ENCODE measurements at regions not wholly inside any gene's neighbourhood (a gene's known extent, or its start where the extent isn't known, plus 50 kb on each side); places are given as distances from the start of the nearest gene placed in this dataset.

GRCh38 chr11:131118247-131118646 lies 202.0 kb upstream of the SNX19 start:
- intact Hi-C loops (cut with micrococcal nuclease), result no loop called here

GRCh38 chr11:131121426-131122333 lies 205.4 kb upstream of the SNX19 start:
- peaks cover 21% of the 10 kb centered on the region for H3K9me3 Mint-ChIP-seq (ENCODE audit: unreplicated experiment)
- H3K36me3 Mint-ChIP-seq (ENCODE audit: insufficient read depth, unreplicated experiment), result no peaks in the 10 kb centered on the region
- ChIA-PET CTCF (interaction anchor here (0.6 kb wide), 1 partner anchor 23 kb away, joined by 3 read pairs; no protein-coding TSS in a partner anchor), POLR2A (no interaction called here)
- H3K27me3 Mint-ChIP-seq (ENCODE audit: insufficient read depth, unreplicated experiment), result no peaks in the 10 kb centered on the region
- TF ChIP-seq CTCF (IDR thresholded peaks at IDR 0.05; ENCODE audit: unreplicated experiment), result no peak
- no TSS peak for BruUV-seq (replicated peaks)
- intact Hi-C loops (cut with micrococcal nuclease), result no loop called here
- H3K27ac Mint-ChIP-seq (ENCODE audit: low read depth, unreplicated experiment), result no peak overlapping the region
- no peak for DNase-seq (ENCODE audit: unreplicated experiment)
- no peak overlapping the region for H3K4me3 Mint-ChIP-seq (ENCODE audit: unreplicated experiment)
- no peaks in the 10 kb centered on the region for H3K4me1 Mint-ChIP-seq (ENCODE audit: insufficient read depth, unreplicated experiment)

More at GRCh38 chr11:131118247-131118646, 202.0 kb upstream of the SNX19 start:
- DNase-seq (ENCODE audit: unreplicated experiment), result peak; percentile 2
- Mint-ChIP-seq H3K4me3 (ENCODE audit: unreplicated experiment) (no peak overlapping the region), H3K9me3 (ENCODE audit: unreplicated experiment) (peaks cover 12% of the 10 kb centered on the region), H3K4me1 (ENCODE audit: insufficient read depth, unreplicated experiment) (no peaks in the 10 kb centered on the region), H3K27ac (ENCODE audit: low read depth, unreplicated experiment) (no peak overlapping the region), H3K27me3 (ENCODE audit: insufficient read depth, unreplicated experiment) (no peaks in the 10 kb centered on the region), H3K36me3 (ENCODE audit: insufficient read depth, unreplicated experiment) (no peaks in the 10 kb centered on the region)
- ChIA-PET CTCF (interaction anchor here (0.7 to 1.0 kb wide), 2 partner anchors 39 to 53 kb away, joined by 3 to 4 read pairs; no protein-coding TSS in a partner anchor), POLR2A (no interaction called here)
- no TSS peak for BruUV-seq (replicated peaks)
- TF ChIP-seq CTCF (IDR thresholded peaks at IDR 0.05; ENCODE audit: unreplicated experiment), result no peak

DNA sequence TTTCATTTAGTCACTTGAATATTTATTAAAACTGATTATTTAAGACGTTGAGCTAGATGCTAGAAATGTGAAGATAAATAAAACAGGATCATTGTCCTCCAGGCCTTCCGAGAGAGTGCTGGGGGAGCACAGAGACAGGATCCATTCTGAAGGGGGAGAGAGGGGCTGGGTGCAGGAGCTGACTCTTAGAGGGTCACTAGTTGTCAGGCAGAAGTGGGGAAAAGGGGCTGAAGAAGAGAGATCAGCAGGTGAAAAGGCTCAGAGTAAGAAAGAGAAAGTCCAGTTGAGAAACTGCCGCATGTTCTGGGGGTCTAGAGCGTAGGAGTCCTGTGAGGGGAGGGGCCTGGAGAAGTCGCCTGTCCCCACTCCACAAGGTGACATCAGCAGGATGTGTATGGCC lies 206.2 kb upstream of the SNX19 start:
- no peak for TF ChIP-seq CTCF (IDR thresholded peaks at IDR 0.05; ENCODE audit: unreplicated experiment)
- ChIA-PET POLR2A (no interaction called here), CTCF (interaction anchor here (0.6 kb wide), 1 partner anchor 24 kb away, joined by 3 read pairs; no protein-coding TSS in a partner anchor)
- Mint-ChIP-seq H3K4me1 (ENCODE audit: insufficient read depth, unreplicated experiment) (no peaks in the 10 kb centered on the region), H3K4me3 (ENCODE audit: unreplicated experiment) (no peak overlapping the region), H3K27me3 (ENCODE audit: insufficient read depth, unreplicated experiment) (no peaks in the 10 kb centered on the region), H3K27ac (ENCODE audit: low read depth, unreplicated experiment) (no peak overlapping the region), H3K9me3 (ENCODE audit: unreplicated experiment) (peaks cover 29% of the 10 kb centered on the region), H3K36me3 (ENCODE audit: insufficient read depth, unreplicated experiment) (no peaks in the 10 kb centered on the region)
- no peak for DNase-seq (ENCODE audit: unreplicated experiment)
- intact Hi-C loops (cut with micrococcal nuclease), result no loop called here
- no TSS peak for BruUV-seq (replicated peaks)

DNA sequence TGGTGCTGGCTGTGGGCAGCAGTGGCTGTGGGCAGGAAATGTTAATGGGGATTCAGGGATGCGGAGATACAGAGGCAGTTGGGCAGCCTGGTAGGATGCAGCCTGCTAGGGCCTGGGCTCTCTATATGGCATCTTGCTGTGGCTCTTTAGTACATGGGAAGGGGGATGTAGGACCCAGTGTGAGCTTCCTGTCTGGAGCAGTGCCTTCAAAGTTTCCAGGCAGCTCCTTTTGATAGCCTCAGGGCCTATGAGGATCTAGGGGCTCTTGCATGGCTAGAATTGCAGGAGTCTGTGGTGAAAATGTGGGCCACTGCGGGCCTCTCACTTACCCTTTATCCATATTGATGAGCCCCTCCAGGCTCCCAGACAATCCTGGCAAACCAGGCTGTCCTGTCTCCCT lies 213.2 kb upstream of the SNX19 start:
- BruUV-seq (replicated peaks), result no TSS peak

More for the DNA sequence above, 213.2 kb upstream of the SNX19 start:
- ChIA-PET CTCF (no interaction called here), POLR2A (no interaction called here)
- no peak overlapping the region for H3K4me3 Mint-ChIP-seq (ENCODE audit: unreplicated experiment)
- peaks cover 53% of the 10 kb centered on the region for H3K9me3 Mint-ChIP-seq (ENCODE audit: unreplicated experiment)
- H3K36me3 Mint-ChIP-seq (ENCODE audit: insufficient read depth, unreplicated experiment), result no peaks in the 10 kb centered on the region
- intact Hi-C loops (cut with micrococcal nuclease), result no loop called here
- no peak for DNase-seq (ENCODE audit: unreplicated experiment)
- no peak overlapping the region for H3K27ac Mint-ChIP-seq (ENCODE audit: low read depth, unreplicated experiment)
- H3K4me1 Mint-ChIP-seq (ENCODE audit: insufficient read depth, unreplicated experiment), result no peaks in the 10 kb centered on the region
- TF ChIP-seq CTCF (IDR thresholded peaks at IDR 0.05; ENCODE audit: unreplicated experiment), result no peak
- H3K27me3 Mint-ChIP-seq (ENCODE audit: insufficient read depth, unreplicated experiment), result no peaks in the 10 kb centered on the region

All from MCF 10A (cell line).